MCF 10A (cell line): ENCODE measurements at regions not wholly inside any gene's neighbourhood (a gene's known extent, or its start where the extent isn't known, plus 50 kb on each side); places are given as distances from the start of the nearest gene placed in this dataset.
A peak's percentile ranks its signal among the peaks of the same experiment; 100 is the strongest.

Experiments
- BruUV-seq: library from RNA; stranded (reverse); fragments of 400-500 nt; replicated peaks from 2 replicates; lab custom pipeline; 2021; lab: Mats Ljungman, UMichigan
- CTCF ChIA-PET: fragments of 300-600 bp; sonication (Branson Sonifier 250); formaldehyde crosslinking; extraction: SDS; loops from one replicate; lab custom pipeline; 2021; ENCODE audit warnings: antibody characterized with exemption, inconsistent platforms; lab: Yijun Ruan, JAX
- POLR2A ChIA-PET: fragments of 300-600, 350-650 bp; sonication (Branson Sonifier 250); formaldehyde crosslinking; extraction: SDS; loops from one replicate; lab custom pipeline; 2020; ENCODE audit warnings: antibody characterized with exemption, inconsistent platforms; lab: Yijun Ruan, JAX
- DNase-seq: peaks from one replicate; pipeline ENCODE4 v3.0.0-alpha.2; 2018; ENCODE audit not compliant: unreplicated experiment
- H3K27ac Mint-ChIP-seq: one replicate; pipeline ENCODE4 v1.8.0; 2022; ENCODE audit warnings: mild to moderate bottlenecking, low read depth, mixed read lengths; ENCODE audit not compliant: unreplicated experiment
- H3K27me3 Mint-ChIP-seq: one replicate; pipeline ENCODE4 v1.8.0; 2022; ENCODE audit warnings: mixed read lengths; ENCODE audit not compliant: insufficient read depth, unreplicated experiment
- H3K36me3 Mint-ChIP-seq: one replicate; pipeline ENCODE4 v1.8.0; 2022; ENCODE audit warnings: mild to moderate bottlenecking, moderate library complexity, mixed read lengths; ENCODE audit not compliant: insufficient read depth, unreplicated experiment
- H3K4me1 Mint-ChIP-seq: one replicate; pipeline ENCODE4 v1.8.0; 2022; ENCODE audit warnings: mixed read lengths; ENCODE audit not compliant: insufficient read depth, unreplicated experiment
- H3K4me3 Mint-ChIP-seq: one replicate; pipeline ENCODE4 v1.8.0; 2022; ENCODE audit warnings: mild to moderate bottlenecking, moderate library complexity, mixed read lengths; ENCODE audit not compliant: unreplicated experiment
- H3K9me3 Mint-ChIP-seq: one replicate; pipeline ENCODE4 v1.8.0; 2022; ENCODE audit warnings: mixed read lengths; ENCODE audit not compliant: unreplicated experiment
- intact Hi-C: fragments of 100-400 bp; cut with micrococcal nuclease; formaldehyde crosslinking; loops from 2 replicates; pipeline ENCODE4 v1.14.1; 2022
- TF ChIP-seq, protein P1 (sequence below): fragments of 200-600 bp; IDR thresholded peaks from one replicate; pipeline ENCODE4 v1.8.0; 2022; ENCODE audit warnings: antibody characterized with exemption, mild to moderate bottlenecking; ENCODE audit not compliant: unreplicated experiment

DNA sequence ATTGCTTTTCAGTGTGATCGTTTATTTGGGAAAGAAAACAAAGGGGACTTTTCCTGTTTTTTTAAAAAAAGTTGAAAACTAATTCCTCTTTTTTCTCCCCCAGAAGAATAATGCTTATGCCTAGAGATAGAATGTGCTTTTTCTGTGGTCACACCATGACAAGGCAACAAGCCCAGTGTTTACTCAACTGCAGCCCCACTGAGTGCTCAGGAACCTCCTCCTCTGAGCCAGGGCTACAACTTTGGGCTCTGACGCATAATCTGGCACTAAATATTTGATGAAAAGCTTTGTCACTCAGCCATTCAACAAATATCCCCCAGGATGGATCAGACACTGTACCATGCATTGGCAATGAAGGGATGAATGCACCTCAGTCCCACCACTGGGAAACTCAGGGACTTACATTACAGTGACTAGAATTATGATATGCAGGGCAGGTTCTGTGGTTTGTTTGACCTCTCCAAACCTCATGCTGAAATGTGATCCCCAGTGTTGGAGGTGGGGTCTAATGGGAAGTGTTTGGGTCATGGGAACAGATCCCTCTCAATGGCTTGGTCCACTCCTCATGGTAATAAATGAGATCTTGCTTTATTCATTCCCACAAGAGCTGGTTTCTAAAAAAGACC, 155.9 kb downstream of the CCDC34 start:
- H3K27me3 Mint-ChIP-seq = no peaks in the 10 kb centered on the region
- H3K4me3 Mint-ChIP-seq = no peak overlapping the region
- TF ChIP-seq, protein P1, sequence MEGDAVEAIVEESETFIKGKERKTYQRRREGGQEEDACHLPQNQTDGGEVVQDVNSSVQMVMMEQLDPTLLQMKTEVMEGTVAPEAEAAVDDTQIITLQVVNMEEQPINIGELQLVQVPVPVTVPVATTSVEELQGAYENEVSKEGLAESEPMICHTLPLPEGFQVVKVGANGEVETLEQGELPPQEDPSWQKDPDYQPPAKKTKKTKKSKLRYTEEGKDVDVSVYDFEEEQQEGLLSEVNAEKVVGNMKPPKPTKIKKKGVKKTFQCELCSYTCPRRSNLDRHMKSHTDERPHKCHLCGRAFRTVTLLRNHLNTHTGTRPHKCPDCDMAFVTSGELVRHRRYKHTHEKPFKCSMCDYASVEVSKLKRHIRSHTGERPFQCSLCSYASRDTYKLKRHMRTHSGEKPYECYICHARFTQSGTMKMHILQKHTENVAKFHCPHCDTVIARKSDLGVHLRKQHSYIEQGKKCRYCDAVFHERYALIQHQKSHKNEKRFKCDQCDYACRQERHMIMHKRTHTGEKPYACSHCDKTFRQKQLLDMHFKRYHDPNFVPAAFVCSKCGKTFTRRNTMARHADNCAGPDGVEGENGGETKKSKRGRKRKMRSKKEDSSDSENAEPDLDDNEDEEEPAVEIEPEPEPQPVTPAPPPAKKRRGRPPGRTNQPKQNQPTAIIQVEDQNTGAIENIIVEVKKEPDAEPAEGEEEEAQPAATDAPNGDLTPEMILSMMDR = no peak
- no peak overlapping the region for H3K27ac Mint-ChIP-seq
- no peaks in the 10 kb centered on the region for H3K9me3 Mint-ChIP-seq
- CTCF ChIA-PET = interaction anchor here (0.7 to 2.6 kb wide), 6 partner anchors 18 to 279 kb away, joined by 4 to 12 read pairs (median 4); no protein-coding TSS in a partner anchor
- no peak for DNase-seq
- peaks cover 20% of the 10 kb centered on the region for H3K4me1 Mint-ChIP-seq
- POLR2A ChIA-PET = interaction anchor here (0.9 to 1.1 kb wide), 2 partner anchors 21 to 264 kb away, joined by 3 to 6 read pairs; no protein-coding TSS in a partner anchor
- H3K36me3 Mint-ChIP-seq = no peaks in the 10 kb centered on the region
- intact Hi-C loops = no loop called here
- no TSS peak for BruUV-seq

DNA sequence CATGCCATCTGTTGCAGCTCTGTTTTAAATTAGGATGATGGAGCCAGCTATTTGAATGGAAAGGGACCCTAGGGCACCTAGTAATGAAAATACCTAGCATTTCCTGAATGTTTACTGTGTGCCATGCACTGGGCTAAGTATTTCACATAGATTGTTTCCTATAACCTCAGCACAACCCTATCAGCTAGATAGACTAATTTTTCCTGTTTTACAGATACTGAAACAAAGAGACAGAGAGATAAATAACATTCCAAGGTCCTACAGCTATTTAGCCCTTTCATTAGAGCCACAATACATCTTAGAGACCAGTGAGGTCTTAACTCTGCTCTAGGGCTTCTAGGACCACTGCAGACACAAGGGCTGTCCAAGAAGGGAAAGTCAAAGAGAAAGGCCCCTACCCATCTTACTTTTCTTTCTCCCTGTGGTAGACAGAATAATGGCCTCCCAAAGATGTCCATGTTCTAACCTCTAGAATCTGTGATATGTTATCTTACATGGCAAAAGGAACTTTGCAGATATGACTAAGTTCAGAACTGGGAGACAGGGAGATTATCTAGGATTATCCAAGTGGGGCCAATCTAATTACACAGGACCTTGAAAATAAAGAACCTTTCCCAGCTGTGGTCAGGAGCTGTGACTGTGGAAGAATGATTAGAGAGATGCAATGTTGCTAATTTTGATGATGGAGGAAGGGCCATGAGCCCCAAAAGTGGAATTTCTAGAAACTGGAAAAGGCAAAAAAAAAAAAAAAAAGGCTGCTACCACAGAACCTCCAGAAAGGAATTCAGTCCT, 157.0 kb downstream of the CCDC34 start:
- ChIA-PET POLR2A (interaction anchor here (0.7 to 0.9 kb wide), 2 partner anchors 265 to 1210 kb away, joined by 3 read pairs; no protein-coding TSS in a partner anchor), CTCF (interaction anchor here (0.6 to 7.1 kb wide), 8 partner anchors 21 to 681 kb away, joined by 3 to 39 read pairs (median 5); no protein-coding TSS in a partner anchor)
- no peaks in the 10 kb centered on the region for H3K27me3 Mint-ChIP-seq
- TF ChIP-seq, protein P1 = no peak
- DNase-seq = no peak
- H3K27ac Mint-ChIP-seq = no peak overlapping the region
- no peaks in the 10 kb centered on the region for H3K36me3 Mint-ChIP-seq
- H3K4me3 Mint-ChIP-seq = no peak overlapping the region
- H3K9me3 Mint-ChIP-seq = no peaks in the 10 kb centered on the region
- H3K4me1 Mint-ChIP-seq = peaks cover 18% of the 10 kb centered on the region
- no TSS peak for BruUV-seq
- intact Hi-C loops = no loop called here

DNA sequence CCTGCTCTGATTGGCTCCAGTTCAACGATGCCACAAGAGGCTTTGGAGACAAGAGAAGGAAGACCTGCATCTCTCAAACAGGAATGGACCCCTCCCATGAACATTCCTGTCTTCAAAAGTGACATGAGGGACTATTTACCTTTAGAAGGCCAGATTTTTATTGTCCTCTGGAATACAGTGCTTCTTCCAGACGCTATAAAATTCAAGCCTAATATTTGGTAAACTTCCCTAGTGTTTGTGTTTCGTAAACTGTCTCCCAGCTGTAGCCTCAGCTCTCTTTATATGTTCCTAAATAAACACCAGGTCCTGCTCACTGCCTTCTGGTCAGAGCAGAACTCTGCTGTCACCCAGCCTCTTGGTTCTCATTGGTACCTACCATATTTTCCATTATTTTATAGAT, 157.8 kb downstream of the CCDC34 start:
- Mint-ChIP-seq H3K36me3 (no peaks in the 10 kb centered on the region), H3K4me3 (no peak overlapping the region), H3K27ac (no peak overlapping the region), H3K9me3 (no peaks in the 10 kb centered on the region), H3K4me1 (peaks cover 18% of the 10 kb centered on the region), H3K27me3 (no peaks in the 10 kb centered on the region)
- intact Hi-C loops = no loop called here
- POLR2A ChIA-PET = interaction anchor here (0.7 kb wide), 2 partner anchors 292 to 1210 kb away, joined by 3 read pairs; no protein-coding TSS in a partner anchor
- TF ChIP-seq, protein P1 = no peak
- no TSS peak for BruUV-seq
- CTCF ChIA-PET = interaction anchor here (0.6 to 7.1 kb wide), 10 partner anchors 21 to 681 kb away, joined by 3 to 39 read pairs (median 4); no protein-coding TSS in a partner anchor
- DNase-seq = no peak

DNA sequence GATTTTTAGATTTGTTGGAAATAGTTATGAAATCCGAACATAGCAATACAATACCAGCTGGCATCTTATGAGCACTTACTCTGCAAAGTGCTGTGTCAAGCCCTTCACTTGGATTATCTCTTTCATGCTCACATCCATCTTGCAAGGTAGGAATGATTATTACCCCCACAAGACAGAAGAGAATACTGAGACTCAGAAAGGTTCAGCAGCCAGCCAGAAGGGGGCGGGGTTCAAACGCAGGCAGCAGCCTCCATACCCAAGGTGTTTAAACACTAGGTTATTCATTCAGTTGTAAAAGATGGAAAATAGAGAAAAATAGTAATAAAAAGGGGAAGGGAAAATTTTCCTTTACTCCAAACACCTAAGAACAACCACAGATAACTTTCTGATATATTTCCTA, 158.5 kb downstream of the CCDC34 start:
- TF ChIP-seq, protein P1 = peak; percentile 32
- Mint-ChIP-seq H3K27me3 (no peaks in the 10 kb centered on the region), H3K36me3 (no peaks in the 10 kb centered on the region), H3K27ac (no peak overlapping the region), H3K9me3 (no peaks in the 10 kb centered on the region), H3K4me3 (no peak overlapping the region), H3K4me1 (peaks cover 14% of the 10 kb centered on the region)
- CTCF ChIA-PET = interaction anchor here (1.1 to 7.1 kb wide), 5 partner anchors 20 to 294 kb away, joined by 3 to 59 read pairs (median 5); no protein-coding TSS in a partner anchor
- intact Hi-C loops = loop anchor here (1.0 to 5.0 kb wide), 2 partner anchors 92 to 283 kb away; no protein-coding TSS in a partner anchor
- no TSS peak for BruUV-seq
- DNase-seq = peak; percentile 49
- POLR2A ChIA-PET = no interaction called here
